HG03575 (cell line): ENCODE measurements at regions not wholly inside any gene's neighbourhood (a gene's known extent, or its start where the extent isn't known, plus 50 kb on each side); places are given as distances from the start of the nearest gene placed in this dataset.

Source experiments
- ATAC-seq: cut with Tn5 transposase; IDR thresholded peaks from one replicate; pipeline ENCODE4 v1.9.1; 2021; ENCODE audit not compliant: unreplicated experiment, insufficient number of reproducible peaks, low FRiP score; ENCODE audit errors: extremely low read depth

DNA sequence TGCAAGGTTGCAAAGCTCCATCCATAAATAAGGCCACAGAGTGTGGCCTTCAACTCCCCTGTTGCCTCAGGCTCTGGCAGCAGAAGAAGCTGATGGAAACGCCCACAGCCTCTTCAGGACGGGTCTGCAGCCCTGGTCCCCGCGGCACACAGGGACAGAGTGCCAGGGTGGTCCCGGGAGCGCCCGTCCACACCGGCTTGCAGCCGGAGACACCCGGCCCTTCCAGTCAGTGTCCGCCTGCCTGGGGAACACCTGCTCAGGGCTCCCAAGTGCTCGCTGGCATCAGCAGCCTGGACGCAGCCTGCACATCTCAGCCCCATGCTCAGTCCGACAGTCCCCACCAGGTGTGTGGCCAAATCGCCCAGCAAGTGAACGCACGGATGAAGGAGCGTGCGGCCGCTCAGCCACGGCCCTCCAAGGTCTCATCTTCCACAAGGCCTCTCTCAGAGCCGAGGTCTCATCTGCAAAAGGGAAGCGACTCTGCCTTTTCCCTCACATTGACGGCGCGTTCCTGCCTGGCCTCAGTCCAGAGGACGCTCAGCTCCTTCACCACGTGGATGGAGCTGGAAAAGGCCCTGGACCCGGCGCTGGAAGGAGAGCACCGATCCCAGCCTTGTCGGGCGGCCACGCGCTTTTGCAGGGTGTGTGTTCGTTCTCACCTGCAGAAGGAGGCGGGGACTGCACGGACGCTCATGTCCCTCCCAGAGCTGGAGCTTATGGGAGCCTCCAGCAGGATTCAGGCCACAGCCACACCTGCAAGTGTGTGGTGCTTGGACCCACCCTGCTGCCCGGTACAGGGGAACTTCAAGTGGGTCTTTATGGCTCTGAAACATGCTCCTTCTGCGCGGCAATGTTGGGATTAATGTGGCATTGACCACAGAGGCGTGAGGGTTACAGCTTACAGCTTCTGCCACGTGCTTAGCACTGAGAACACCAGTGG, 180.4 kb downstream of the DLL1 start:
- ATAC-seq, result no peak

DNA sequence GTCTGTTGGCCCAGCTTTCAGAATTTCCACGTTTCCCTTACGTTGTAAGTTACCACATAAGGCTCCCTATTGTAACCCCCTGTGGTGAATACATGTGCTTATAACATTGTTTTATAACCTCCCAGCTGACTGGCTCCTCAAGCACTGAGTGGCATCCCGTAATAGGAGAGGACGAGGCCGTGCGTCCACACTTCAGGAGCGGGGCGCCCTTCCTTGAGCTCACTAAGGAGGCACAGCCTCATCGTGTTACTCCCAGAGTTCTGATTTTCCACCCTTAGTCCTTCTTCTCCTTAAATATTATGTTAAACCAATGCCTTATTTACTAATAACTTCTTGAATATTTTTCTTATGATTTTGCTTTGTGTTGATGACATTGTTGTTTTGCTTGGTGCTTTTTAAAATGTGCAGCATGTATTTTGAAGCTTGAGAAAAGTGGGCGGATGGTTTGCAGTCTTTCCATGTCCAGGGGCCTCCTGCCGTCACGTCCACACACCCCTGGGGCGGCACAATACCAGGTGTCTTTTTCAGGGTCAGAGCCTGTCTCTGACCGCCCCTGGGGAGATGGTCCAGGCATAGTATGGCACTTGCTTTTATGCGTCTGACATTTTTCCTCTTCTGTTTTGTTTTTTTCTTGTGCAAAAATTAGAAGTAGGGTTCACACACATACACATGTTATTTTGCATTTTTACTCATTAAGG, 181.8 kb downstream of the DLL1 start:
- ATAC-seq, result no peak

DNA sequence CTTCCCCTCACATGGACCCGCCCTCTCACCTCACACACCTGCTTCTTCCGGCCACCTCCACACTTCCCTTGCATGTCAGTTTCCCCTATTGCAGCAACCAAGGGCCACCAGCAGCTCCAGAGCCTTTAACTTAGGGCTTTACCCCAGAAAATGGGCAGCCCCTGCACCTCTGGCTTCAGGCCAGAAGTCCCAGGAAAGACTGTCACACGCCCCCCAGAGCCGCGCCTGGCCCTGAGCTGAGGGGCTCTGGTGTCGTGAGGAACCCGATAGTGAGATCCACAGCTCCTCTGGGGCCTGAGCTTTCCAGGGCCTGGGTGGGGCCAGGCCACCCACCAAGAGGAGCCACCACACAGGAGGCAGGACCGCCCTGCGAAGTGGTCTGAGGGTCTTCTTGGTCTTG, 182.4 kb downstream of the DLL1 start:
- no peak for ATAC-seq

DNA sequence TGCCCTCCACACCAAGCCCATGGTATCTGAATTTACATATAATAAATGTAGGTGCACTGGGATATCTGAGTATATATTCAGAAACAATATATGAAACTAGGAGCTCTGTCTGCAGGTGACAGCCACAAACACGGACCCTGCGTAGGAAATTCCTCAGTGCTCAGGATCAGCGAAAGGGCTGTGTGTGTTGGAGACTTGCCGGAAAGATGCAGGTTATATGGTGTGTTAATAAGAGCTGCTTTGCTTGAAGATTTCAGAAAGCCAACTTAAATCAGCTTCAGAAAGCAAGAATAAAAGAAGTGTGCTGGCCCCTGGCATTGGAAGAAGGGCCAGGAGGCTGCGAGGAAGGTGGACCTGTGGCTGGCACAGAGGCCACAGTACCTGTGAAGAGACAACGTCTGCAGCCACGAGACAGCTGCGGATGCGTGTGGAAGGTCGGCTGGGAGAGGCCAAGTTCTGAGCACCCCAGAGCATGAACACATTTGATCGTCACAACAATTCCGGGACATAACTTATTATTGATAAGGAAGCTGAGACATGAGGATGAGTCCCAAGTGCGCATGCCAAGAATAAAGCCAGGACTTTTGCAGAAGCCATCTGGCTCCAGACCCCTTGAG, 183.2 kb downstream of the DLL1 start:
- no peak for ATAC-seq

DNA sequence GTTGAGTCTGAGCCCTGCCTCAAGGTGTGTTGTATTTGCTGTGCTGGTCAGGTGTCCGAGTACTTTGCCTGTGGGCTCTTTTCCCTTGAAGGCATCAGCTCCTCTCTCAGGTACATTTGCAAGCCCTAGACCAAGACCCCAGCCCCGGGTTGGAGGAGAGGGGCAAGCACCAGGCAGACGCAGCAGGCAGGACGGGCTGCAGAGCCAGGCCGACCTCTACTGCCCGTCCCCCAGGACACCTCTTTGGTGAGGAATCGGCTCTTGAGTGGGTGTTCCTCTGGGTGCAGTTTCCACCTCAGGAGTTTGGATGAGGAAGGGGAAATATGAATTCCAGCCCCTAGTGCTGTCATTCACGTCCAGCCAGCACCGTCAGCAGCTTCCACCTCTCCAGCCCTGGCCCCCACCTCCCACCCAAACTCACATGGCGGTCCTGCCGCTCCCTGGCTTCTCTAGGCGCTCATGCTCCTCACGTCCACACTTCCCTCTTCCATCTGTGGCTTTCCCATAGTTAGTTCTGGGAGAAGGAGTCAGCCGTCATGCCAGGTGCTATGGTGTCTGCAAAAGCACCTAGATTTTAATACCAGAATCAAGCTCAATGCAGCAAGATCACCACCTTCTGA, 183.9 kb downstream of the DLL1 start:
- ATAC-seq, result no peak

DNA sequence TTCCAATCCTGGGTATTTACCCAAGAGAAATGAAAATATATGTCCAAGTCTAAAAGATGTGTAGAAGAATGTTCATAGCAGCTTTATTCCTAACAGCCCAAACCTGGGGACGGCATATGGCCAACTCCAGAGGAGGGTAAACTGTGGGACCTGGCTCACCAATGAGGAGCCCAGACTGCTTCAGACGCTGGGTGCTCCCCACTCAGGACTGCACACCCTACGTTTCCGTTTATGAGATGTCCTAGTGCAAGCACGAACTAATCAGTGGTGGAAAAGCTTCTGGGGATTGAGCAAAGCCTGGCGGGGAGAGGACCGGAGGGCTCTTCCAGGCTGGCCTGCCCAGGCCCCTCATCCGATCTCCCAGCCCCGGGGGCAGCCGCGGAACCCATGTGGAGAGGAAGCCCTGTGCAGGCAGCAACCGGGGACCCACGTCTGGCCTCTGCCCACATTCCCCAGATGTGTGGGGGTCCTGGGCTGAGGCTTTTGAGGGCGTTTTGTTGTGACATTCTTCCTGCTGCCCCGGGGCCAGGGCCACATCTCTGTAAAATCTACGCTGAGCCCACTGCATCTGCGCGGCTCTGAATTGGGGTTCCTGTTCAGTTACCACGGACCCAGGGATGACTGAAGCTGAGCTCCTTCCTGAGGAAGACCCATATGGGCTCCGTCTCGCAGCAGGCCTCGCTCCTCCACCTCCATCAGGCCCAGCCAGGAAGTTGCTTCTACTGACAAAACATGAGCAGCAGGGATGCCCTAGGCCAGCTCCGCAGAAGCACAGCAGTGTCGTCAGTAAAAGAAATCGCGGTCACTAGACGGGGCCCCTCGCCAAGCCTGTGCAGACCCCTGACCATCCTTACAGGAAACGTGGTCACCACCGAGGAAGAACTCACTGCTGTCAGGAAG, 188.0 kb downstream of the DLL1 start:
- ATAC-seq, result no peak

DNA sequence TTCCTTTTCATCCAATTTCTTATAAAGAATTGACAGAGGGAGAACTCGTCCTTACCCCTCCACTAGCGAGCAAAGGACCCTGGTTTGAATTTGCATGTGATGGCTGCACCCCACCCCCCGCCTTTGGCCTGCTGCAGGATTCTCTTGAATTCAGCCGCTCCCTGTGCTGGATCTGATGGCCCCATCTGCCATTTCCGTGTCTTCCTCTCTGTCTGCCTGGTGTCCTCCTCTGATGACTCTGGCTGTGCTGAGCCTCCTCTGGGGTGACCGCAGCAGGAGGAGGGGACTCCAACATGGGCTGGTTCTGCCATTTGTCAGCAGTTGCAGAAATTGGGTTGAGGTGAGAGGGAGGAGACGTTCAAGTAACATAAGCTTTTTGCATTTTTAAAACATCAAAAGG, 188.8 kb downstream of the DLL1 start:
- no peak for ATAC-seq

DNA sequence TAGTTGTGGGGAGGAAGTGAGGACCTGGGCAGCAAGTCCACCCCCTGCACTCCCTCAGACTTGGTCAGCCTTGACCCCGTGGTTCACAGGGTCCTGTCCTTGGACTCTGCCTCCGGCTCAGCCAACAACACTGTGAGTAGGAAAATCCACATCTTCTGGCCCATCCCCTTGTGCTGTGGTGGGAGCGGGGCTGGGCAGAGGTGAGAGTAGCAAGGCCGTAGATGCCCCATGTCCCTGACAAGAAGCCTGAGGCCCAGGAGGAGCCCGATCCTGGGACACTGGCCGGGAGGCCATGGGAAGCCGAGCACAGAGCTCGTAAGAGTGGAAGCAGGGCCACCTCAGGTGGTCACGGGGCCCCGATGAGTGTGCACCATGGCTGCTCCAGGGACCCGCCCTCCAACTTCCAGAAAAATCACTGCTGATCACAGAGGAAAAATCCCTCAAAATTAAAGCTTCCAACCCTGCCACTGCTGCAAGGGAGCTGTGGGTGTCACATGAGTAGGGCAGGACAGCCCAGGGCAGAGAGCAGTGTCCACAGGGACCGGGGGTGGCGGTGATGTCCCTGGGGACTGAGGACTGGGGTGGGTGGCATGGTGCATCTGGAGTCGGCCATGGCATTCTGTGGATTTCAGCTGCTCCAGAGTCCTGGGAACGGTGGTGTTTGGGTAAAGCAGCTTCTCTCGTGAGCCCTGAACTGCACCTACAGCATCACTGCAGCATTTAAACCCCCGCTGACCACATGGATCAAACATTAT, 189.4 kb downstream of the DLL1 start:
- no peak for ATAC-seq

DNA sequence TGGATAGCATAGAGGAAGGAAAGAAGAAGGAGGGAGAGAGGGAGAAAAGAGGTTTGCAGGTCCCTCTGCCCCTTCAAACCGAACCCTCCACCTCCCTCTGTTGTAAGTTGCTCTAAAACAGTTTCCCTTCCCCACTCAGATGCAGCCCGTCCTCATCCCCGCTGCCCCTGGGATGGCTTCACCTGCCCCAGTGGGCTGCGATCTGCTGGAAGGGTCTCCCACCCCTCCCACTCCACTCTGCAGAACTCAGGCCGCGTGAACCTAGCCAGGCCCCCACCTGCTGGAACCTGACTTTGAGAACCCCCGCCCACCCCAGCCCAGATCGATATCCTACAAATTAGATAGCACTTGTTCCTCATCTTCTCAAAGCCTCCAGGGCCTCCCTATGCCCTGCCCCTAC, 190.8 kb downstream of the DLL1 start:
- no peak for ATAC-seq

DNA sequence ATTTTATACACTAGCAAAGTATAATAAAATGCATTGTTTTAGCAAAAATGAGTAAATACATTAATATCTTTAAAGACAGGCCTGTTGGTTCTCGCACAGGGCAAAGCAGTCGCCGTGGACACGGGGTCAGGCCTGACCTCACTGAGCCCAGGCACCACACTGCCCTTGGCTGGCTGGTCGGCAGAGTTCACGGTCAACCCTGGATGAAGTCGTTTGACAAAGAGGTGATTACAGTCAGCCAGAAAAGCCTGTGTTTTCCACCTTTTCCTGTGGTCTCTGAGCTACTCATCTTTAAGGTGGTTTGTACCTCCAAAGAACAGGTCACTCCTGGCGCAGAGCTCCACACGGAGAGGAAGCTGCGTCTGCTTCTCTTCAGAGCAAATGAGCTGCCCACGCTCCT, 191.5 kb downstream of the DLL1 start:
- no peak for ATAC-seq

DNA sequence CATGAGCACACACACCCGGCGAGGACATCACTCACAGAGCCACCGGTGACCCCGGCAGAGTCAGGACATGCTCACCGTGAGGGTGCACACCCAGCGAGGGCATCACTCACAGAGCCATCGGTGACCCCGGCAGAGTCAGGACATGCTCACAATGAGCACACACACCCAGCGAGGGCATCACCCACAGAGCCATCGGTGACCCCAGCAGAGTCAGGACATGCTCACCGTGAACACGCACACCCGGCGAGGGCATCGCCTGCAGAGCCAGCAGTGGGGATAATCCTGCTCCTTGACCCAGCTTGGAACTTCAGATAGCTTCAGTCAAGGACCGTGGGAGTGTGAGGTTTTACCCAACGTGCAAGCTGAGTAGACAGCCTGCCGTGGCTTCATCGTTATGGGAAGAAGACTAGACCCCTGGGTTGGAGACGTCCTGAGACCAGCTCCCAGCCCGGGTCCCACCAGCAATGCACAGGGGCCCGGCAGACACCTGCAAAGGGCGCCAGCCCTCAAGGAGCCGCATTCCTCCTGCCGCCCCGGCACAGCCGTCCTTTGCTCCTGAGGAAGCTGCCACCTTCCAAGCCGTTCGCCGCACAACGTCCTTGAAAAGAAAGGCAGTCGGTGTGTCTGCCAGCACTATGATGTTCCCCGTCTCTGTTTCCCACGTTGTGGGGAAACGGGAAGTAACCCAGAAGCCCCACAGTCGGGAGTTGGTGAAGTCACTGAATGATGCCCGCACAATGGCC, 192.3 kb downstream of the DLL1 start:
- ATAC-seq, result no peak

DNA sequence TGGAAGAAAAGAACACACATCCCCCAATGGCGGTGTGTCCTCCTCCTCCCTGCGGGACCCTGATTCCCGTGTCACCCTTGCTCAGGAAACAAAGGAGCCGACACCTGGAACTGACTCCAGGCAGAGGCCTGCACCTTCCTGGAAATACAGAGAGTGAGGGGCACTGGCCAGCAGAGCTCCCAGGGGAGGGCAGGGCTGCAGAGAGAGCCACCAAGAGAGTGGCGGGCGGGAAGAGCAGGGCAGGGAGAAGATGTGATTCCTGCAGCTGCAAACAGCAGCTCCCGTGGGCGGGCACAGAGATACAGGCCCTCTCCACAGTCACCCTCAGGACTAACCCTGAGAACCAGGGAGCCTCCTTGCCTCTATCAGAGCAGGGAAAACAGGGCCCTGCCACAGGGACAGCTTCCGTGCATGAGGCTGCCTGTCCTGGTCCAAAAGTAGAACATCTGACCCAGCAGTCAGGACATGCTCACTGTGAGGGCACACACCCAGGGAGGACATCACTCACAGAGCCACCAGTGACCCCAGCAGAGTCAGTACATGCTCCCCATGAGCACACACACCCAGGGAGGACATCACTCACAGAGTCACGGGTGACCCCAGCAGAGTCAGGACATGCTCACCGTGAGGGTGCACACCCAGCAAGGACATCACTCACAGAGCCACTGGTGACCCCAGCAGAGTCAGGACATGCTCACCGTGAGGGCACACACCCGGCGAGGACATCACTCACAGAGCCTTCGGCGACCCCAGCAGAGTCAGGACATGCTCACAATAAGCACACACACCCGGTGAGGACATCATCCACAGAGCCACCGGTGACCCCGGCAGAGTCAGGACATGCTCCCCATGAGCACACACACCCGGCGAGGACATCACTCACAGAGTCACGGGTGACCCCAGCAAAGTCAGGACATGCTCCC, 193.1 kb downstream of the DLL1 start:
- no peak for ATAC-seq

DNA sequence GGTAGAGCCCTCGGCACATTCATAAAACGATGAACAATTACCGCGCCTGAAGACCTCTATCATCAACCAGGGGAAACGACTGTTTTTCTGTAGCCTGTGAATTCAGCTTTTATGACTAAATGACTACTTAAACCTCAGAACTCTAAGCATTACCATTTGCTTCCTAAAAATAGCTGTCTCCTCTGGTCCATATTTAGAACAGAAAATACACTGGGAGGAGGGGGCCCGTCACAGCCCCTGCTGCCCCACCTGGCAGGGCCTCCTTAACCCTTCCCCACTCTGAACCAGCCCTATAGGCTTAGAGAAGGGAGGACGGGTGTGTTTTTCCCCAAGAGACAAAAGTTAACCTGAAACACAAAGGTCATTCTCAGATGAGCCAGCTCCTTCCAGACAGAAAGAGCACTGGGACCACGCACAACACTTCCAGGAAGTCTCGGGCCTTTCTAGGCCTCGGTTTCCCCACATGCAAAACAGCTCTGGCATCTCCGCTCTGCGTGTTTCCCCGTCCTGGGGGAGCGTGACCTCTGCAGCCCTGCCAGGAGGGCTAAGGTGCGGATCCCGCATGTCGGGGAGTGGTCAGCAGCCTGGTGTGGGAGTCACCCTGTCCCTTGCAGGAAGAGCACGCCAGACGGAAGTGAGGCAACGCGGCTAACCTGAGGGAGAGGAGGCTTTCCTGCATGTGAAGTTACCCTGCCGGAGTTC, 193.9 kb downstream of the DLL1 start:
- no peak for ATAC-seq

DNA sequence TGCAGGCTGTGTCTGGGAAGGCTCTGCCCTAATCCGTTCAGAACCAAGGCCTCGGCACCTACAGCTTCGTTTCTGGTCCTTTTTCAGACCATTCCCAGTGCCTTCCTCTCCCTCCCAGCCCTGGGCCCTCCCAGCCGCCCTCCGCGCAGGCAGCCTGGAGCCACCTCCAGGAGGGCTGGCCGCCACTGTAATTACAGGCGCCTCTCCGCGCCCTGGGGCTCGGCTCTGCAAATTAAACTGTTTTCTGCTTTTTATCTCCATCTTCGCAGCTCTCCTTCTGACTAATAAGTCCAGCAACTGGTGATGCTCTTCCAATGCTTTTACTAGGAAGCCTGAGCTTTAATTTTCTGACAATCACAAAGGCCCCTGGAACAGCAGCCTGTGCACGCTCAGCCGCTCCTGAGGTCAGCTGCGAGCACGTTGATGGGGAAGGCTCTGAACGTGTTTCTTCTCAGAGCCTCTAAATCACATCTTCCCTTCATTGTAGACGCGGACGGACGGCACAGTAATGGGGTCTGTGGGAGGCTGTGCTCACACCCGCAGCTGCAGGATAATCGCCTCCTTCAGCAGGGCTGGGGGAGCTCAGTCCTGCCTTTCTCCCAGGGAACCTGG, 194.6 kb downstream of the DLL1 start:
- no peak for ATAC-seq

DNA sequence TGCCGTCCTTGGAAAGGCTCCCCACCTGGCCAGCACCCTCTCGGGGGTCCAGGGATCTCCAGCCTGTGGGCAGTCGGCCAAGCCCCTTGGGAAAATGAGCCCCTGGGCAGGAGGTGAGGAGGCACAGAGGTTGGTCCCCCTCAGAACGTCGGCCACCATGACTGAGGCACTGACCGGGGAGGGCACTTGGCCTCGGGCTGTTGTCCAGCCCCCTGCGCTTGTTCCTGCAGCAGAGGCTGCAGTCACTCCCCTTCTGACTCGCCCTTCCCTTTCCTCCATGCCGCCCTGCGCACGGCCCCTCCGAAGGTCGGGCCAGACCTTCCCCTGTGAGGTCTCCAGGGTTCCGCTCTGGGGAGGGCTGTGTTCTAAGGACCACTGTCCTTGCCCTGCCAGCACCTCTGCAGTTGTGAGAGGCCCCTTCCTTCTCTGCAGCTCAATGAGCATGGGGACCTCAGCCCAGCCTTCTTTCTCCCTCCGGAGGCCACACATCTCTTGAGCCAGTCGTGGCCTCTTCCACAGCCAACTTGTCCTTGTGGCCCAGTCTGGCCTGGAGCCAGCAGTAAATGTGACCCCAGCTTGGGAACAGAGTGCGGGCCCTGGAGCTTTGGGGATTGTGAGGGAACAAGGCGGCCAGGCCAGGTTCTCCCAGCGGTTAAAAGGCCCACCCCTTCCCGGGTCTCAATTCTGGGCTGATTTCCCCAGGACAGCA, 195.5 kb downstream of the DLL1 start:
- ATAC-seq, result no peak
